ENCODE measurements at regions not wholly inside any gene's neighbourhood (a gene's known extent, or its start where the extent isn't known, plus 50 kb on each side); places are given as distances from the start of the nearest gene placed in this dataset.
"Not testable (repeated sequence)": the region's sequence is repeated elsewhere in the genome, so short reads cannot be mapped to it uniquely, and the experiment has no call there.

GRCh38 chr4:124943145-124943889, 230.8 kb upstream of the ANKRD50 start:
- no peak for DNase-seq (ENCODE audit: low read depth)

- DNase-seq (ENCODE audit: low read depth) = peak; percentile 14
Observed at GRCh38 chr4:124941267-124941666, 228.7 kb upstream of the ANKRD50 start.

GRCh38 chr4:124940387-124940786, 227.9 kb upstream of the ANKRD50 start:
- peak; percentile 65 for DNase-seq (ENCODE audit: low read depth)

GRCh38 chr4:124939908-124940307, 227.4 kb upstream of the ANKRD50 start:
- no peak for DNase-seq (ENCODE audit: low read depth)

- no peak for DNase-seq (ENCODE audit: low read depth)
Observed at GRCh38 chr4:124938836-124939235, 226.3 kb upstream of the ANKRD50 start.

DNA sequence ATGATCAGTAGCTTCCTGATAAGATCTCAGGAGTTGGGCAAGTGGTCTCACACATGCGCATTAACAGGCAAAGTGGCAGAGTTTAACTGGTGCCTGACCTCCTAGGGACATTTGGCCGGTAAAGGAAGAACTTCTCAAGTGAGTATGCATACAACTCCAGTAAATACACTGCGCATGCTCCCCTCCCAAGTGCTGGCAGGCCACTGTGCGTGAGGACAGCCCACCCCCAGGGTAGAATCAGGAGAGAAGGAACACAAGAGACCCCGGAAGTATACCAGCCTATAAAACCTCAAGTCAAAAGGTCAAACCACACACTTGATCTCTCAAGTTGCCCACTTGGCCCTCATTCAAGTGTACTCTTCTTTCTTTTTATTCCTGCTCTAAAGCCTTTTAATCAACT, 225.5 kb upstream of the ANKRD50 start:
- DNase-seq (ENCODE audit: low read depth) = no peak

DNA sequence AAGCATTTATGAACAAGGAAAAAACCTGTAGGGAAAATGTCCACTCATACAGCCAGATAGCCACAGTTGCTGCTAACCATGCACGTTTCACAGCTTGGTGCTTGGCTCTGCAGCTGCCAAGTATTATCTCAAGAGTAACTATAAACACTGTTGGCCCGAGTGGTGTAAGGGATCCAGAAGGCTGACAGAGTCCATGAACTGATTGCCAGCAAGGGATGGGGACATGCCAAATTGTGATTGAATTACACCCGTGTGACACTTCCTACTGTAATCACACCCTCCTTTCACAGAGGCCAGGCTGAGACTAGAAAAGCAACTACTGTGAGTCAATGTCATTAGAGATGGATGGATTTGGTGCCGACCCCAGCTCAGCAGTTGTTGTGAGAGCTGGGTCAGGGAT, 223.9 kb upstream of the ANKRD50 start:
- DNase-seq (ENCODE audit: low read depth) = no peak

GRCh38 chr4:124934916-124935315, 222.4 kb upstream of the ANKRD50 start:
- no peak for DNase-seq (ENCODE audit: low read depth)

- DNase-seq (ENCODE audit: low read depth) = no peak
Observed at GRCh38 chr4:124933521-124933920, 221.0 kb upstream of the ANKRD50 start.

DNA sequence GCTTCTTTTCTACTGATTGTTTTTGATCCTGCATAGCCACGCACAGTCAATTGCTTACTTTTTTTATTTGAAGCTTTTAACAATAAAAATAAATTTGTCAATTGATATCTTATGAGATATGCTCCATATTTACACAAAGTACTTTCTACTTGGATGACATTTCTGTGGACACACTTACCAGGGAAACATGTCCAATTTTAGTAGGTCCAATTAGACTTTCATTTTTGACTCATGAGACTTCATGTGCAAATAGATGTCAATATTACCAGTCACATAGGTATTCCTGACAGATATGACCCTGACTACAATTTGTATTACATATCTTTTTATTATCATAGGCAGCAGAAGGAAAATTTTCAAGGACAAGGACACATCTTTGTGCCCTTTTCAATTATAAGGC, 219.9 kb upstream of the ANKRD50 start:
- DNase-seq (ENCODE audit: low read depth) = no peak

DNA sequence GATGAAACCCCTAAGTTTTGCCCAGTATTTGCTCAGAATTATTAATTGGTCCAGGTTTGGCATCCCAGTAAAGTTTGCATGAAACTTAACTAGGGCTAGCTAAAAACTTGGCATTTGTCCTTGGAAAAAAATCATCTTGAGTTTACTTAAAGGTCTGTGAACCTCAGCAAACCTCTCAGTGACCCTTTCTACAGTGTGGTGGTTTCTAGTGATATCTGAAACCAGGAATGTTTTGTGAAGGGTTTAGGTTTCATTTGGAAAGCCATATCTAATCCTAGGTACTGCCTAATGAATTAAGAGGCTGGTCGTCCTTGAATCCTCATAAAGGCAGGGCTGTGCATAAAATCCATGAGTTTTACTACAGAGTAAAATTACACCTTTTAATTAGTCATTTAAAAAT, 218.5 kb upstream of the ANKRD50 start:
- DNase-seq (ENCODE audit: low read depth) = no peak

DNA sequence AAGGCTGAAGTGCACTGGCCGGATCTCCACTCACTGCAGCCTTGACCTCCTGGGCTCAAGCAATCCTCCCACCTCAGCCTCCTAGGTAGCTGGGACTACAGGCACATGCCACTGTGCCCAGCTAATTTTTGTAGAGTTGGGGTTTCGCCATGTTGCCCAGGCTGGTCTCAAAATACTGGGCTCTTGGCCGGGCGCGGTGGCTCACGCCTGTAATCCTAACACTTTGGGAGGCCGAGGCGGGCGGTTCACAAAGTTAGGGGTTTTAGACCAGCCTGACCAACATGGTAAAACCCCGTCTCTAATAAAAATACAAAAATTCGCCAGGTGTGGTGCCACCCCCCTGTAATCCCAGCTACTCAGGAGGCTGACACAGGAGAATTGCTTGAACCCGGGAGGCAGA, 210.2 kb upstream of the ANKRD50 start:
- not testable (repeated sequence) for DNase-seq (ENCODE audit: low read depth)

DNA sequence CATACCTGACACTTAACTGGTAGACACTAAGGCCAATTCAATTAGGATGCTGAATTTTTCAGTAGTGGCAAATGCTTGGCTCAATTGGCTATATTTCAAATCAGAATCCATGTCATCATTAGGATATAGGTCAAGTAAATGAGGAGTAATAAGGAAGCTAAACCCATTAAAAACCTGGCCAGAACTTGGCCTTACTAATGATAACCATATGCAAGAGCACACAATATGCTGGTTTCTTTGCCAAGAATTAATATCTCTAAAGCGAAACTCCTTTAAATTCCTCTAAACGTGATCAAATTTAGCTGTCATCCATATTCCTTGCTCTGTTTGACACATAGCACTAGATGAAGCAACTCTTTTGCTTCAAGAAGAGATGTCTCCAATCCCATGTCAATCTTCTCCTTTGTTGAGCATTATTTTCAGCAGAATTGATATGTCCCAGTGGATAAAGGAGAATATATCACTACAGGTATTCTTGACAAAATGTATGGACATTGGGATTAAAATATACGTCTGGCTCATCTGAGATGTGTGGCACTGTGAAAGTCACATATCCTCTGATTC, 206.1 kb upstream of the ANKRD50 start:
- DNase-seq (ENCODE audit: low read depth) = no peak

- no peak for DNase-seq (ENCODE audit: low read depth)
Observed at GRCh38 chr4:124915073-124915472, 202.5 kb upstream of the ANKRD50 start.

DNA sequence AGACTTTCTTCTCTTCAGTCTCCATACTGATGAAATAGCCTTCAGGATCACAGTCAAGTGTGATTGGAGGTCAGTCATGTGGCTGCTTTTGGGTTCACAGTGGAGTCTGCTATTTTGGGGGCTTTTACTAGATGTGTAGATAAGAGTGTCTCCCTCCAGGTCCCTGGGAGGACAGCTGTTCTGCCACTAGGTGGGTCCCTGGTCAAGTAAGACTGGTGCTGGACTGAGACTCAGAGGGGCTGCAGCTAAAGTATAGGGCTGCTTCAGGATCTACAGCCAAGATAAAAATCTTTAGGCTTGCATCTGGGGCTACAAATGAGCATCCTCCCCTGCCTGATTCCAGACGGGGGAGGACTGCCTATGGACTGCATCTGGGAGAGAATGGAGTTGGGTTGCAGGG, 200.7 kb upstream of the ANKRD50 start:
- no peak for DNase-seq (ENCODE audit: low read depth)

- DNase-seq (ENCODE audit: low read depth) = no peak
Observed at GRCh38 chr4:124910327-124910726, 197.8 kb upstream of the ANKRD50 start.

DNA sequence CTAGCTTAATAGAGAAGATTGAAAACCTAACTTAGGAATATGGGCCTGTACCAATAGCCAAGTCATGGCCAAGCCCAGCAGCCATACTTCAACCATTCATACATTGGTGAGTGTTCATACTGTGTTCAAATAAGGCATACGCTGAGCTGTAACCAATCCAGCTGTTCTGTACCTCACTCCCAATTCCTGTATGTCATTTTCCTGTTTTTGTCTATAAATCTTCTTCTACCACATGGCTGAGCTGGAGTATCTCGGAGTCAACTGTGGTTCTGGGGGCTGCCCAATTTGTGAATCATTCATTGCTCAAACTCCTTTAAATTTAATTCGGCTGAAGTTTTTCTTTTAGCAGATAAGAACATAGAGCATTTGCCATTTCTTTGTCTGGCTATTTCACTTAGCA, 195.3 kb upstream of the ANKRD50 start:
- peak; percentile 9 for DNase-seq (ENCODE audit: low read depth)

DNA sequence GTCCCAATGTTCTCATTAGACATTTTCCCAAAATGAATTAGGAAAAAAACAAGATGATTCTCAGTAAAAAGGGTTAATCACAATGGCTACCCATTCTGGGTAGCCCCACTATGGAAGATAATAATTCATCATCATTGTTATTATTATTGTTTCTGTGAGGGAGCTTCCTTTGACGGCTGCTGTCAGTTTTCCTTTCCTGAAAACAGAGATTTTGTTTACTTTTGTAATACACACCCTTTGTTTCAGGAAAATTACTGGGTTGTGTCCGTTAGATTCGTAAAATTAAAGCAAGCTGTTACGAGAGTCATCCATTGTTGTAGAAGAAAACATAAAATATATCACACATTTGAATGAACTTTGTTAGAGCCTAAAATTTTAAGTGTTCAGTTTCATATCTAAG, 192.9 kb upstream of the ANKRD50 start:
- DNase-seq (ENCODE audit: low read depth) = no peak

GRCh38 chr4:124904723-124905388, 192.3 kb upstream of the ANKRD50 start:
- no peak for DNase-seq (ENCODE audit: low read depth)

GRCh38 chr4:124903995-124904722, 191.6 kb upstream of the ANKRD50 start:
- peak; percentile 29 for DNase-seq (ENCODE audit: low read depth)

DNA sequence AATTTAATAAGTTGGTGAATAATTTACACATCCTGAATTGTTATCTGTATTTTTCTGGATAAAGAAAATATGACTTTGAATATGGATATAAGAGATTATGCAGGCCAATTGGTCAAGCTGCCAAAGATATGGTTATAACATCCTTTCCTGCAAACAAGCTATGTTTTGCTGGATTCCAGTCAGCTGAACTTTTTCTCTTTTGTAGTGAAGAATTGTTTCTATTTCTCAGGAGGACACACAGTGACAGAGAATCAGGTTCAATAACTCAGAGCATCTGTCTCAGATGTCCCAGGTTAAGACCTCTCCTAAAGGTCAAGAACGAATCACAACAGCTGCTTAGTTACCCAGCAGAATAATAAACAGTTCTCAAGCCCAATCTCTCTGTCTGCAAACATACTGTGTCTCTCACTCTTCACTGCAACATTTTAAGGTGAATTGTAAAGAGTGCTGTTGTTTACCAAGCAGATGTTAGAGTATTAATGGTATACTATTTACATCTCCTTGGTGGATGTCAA, 189.5 kb upstream of the ANKRD50 start:
- DNase-seq (ENCODE audit: low read depth) = no peak

- DNase-seq (ENCODE audit: low read depth) = no peak
Observed at GRCh38 chr4:124899997-124900396, 187.5 kb upstream of the ANKRD50 start.

Measured in Daoy (cell line).